ENCODE measurements at regions not wholly inside any gene's neighbourhood (a gene's known extent, or its start where the extent isn't known, plus 50 kb on each side); places are given as distances from the start of the nearest gene placed in this dataset.
"Not testable (repeated sequence)": the region's sequence is repeated elsewhere in the genome, so short reads cannot be mapped to it uniquely, and the experiment has no call there.

- no peak overlapping the region for H3K27ac ChIP-seq
- TF ChIP-seq CTCF (conservative IDR thresholded peaks at IDR 0.05) (peak; percentile 44), ZFX (IDR thresholded peaks at IDR 0.05) (no peak)
Measured at GRCh38 chr3:39637807-39638206, 170.3 kb downstream of the MOBP start.

GRCh38 chr3:39638301-39638700 is 170.8 kb downstream of the MOBP start:
- no peak overlapping the region for H3K27ac ChIP-seq
- no peak for TF ChIP-seq ZFX (IDR thresholded peaks at IDR 0.05)
- no peak for TF ChIP-seq CTCF (conservative IDR thresholded peaks at IDR 0.05)

GRCh38 chr3:39639344-39640236 is 169.8 kb upstream of the MYRIP start:
- TF ChIP-seq CTCF (conservative IDR thresholded peaks at IDR 0.05): no peak
- TF ChIP-seq ZFX (IDR thresholded peaks at IDR 0.05): no peak
- no peak overlapping the region for H3K27ac ChIP-seq

GRCh38 chr3:39641274-39641673 is 168.1 kb upstream of the MYRIP start:
- no peak for TF ChIP-seq CTCF (conservative IDR thresholded peaks at IDR 0.05)
- no peak for TF ChIP-seq ZFX (IDR thresholded peaks at IDR 0.05)
- no peak overlapping the region for H3K27ac ChIP-seq

- no peak for TF ChIP-seq CTCF (conservative IDR thresholded peaks at IDR 0.05)
- H3K27ac ChIP-seq: no peak overlapping the region
Measured at GRCh38 chr3:39644176-39644575, 165.2 kb upstream of the MYRIP start.

- H3K27ac ChIP-seq: not testable (repeated sequence)
Measured at GRCh38 chr3:39651256-39651655, 158.2 kb upstream of the MYRIP start.

GRCh38 chr3:39651993-39652739 is 157.2 kb upstream of the MYRIP start:
- H3K27ac ChIP-seq: no peak overlapping the region
- no peak for TF ChIP-seq CTCF (conservative IDR thresholded peaks at IDR 0.05)
- TF ChIP-seq ZFX (IDR thresholded peaks at IDR 0.05): no peak

GRCh38 chr3:39655718-39656117 is 153.7 kb upstream of the MYRIP start:
- H3K27ac ChIP-seq: not testable (repeated sequence)
